Testis (tissue), 2 donors: ENCODE measurements at regions not wholly inside any gene's neighbourhood (a gene's known extent, or its start where the extent isn't known, plus 50 kb on each side); places are given as distances from the start of the nearest gene placed in this dataset.

Experiments used
- POLR2A ChIP-seq: fragments of 450-650 bp; IDR thresholded peaks from one replicate; pipeline ENCODE4 v1.6.1; 2017; ENCODE audit warnings: antibody characterized with exemption, mild to moderate bottlenecking, moderate library complexity
- TF ChIP-seq, protein P1 (sequence below), 3 experiments: fragments of 450-650 bp in 2 of 3; fragments of 200-600 bp in 1 of 3; sonication (generic) in 1 of 3; IDR thresholded peaks; one replicate each; pipeline ENCODE4 v1.5.1; 2016 to 2019; ENCODE audit warnings: antibody characterized with exemption in 3 of 3, mild to moderate bottlenecking in 2 of 3, moderate library complexity in 1 of 3

DNA sequence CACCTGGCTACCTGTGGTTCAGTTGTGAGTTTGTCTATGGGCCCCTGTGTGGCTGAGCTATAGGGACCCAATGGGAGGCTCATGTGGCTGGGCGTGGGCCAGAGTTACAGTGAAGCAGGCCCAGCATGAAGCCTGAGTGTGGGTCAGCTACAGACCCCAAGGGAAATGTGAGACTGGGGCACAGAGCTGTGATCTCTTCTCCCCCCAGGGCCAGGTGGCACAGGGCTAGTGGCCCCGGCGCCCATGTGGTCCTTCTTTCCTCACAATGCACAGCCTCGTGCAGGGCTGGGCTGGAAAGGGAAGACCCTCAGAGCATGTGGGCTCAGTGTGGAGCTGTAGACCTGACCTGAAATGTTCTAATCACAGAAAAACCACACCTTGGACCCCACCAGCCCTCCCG is 71.6 kb upstream of the NECTIN1 start:
- TF ChIP-seq, protein P1, sequence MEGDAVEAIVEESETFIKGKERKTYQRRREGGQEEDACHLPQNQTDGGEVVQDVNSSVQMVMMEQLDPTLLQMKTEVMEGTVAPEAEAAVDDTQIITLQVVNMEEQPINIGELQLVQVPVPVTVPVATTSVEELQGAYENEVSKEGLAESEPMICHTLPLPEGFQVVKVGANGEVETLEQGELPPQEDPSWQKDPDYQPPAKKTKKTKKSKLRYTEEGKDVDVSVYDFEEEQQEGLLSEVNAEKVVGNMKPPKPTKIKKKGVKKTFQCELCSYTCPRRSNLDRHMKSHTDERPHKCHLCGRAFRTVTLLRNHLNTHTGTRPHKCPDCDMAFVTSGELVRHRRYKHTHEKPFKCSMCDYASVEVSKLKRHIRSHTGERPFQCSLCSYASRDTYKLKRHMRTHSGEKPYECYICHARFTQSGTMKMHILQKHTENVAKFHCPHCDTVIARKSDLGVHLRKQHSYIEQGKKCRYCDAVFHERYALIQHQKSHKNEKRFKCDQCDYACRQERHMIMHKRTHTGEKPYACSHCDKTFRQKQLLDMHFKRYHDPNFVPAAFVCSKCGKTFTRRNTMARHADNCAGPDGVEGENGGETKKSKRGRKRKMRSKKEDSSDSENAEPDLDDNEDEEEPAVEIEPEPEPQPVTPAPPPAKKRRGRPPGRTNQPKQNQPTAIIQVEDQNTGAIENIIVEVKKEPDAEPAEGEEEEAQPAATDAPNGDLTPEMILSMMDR (IDR thresholded peaks at IDR 0.05): no peak
- TF ChIP-seq POLR2A: no peak
